IMR-90 (cell line): ENCODE measurements at regions not wholly inside any gene's neighbourhood (a gene's known extent, or its start where the extent isn't known, plus 50 kb on each side); places are given as distances from the start of the nearest gene placed in this dataset.

Source experiments
- ATAC-seq: fragments of 200-7000 bp; cut with Tn5 transposase; 2 replicates; pipeline ENCODE4 v1.9.1; 2020; ENCODE audit warnings: low read depth, mild to moderate bottlenecking, moderate library complexity
- BruUV-seq: library from RNA; stranded (reverse); fragments of 400-500 nt; replicated peaks from 2 replicates; lab custom pipeline; 2021; lab: Mats Ljungman, UMichigan
- CTCF ChIA-PET: fragments of 300-600 bp; formaldehyde crosslinking; extraction: SDS; loops from one replicate; lab custom pipeline; 2021; ENCODE audit warnings: antibody characterized with exemption; lab: Yijun Ruan, JAX
- POLR2A ChIA-PET: fragments of 300-600 bp; sonication (Branson Sonifier 250); formaldehyde crosslinking; loops from one replicate; lab custom pipeline; 2022; ENCODE audit warnings: antibody characterized with exemption; ENCODE audit not compliant: unreplicated experiment; lab: Charles Lee
- DNase-seq: peaks from one replicate; pipeline ENCODE4 v3.0.0; 2013
- H2AFZ ChIP-seq: replicated peaks from 2 replicates; pipeline ENCODE3; 2013; ENCODE audit warnings: low read length, mild to moderate bottlenecking; ENCODE audit not compliant: poor library complexity
- H2AK5ac ChIP-seq: 2 replicates; pipeline ENCODE4 v1.6.1; 2013; ENCODE audit warnings: low read depth, low read length, inconsistent platforms
- H2AK9ac ChIP-seq: replicated peaks from 2 replicates; pipeline ENCODE3; 2013; ENCODE audit warnings: mild to moderate bottlenecking, low read depth, low read length, moderate library complexity; ENCODE audit not compliant: poor library complexity
- H2BK120ac ChIP-seq: 2 replicates; pipeline ENCODE4 v1.6.1; 2013; ENCODE audit warnings: low read depth, low read length, inconsistent platforms
- H2BK15ac ChIP-seq: 3 replicates; pipeline ENCODE4 v1.6.1; 2013; ENCODE audit warnings: low read depth, low read length, inconsistent platforms
- H2BK20ac ChIP-seq: 2 replicates; pipeline ENCODE4 v1.6.1; 2013; ENCODE audit warnings: low read depth, mild to moderate bottlenecking, inconsistent platforms, low read length, moderate library complexity
- H2BK5ac ChIP-seq: 2 replicates; pipeline ENCODE4 v1.6.1; 2013; ENCODE audit warnings: mild to moderate bottlenecking, low read depth, low read length, inconsistent platforms; ENCODE audit not compliant: poor library complexity, severe bottlenecking
- H3K14ac ChIP-seq: replicated peaks from 2 replicates; pipeline ENCODE4 v1.6.1; 2013; ENCODE audit warnings: low read depth, low read length, inconsistent platforms
- H3K18ac ChIP-seq: 2 replicates; pipeline ENCODE4 v1.6.1; 2013; ENCODE audit warnings: low read depth, low read length, control low read depth
- H3K23ac ChIP-seq: 2 replicates; pipeline ENCODE4 v1.6.1; 2013; ENCODE audit warnings: low read depth, low read length, inconsistent platforms
- H3K27ac ChIP-seq: 2 replicates; pipeline ENCODE4 v1.5.1; 2013; ENCODE audit warnings: mild to moderate bottlenecking, control low read depth, low read length; ENCODE audit not compliant: insufficient read depth
- H3K27me3 ChIP-seq: 2 replicates; pipeline ENCODE4 v1.6.1; 2013; ENCODE audit warnings: low read length; ENCODE audit not compliant: control insufficient read depth, insufficient read depth
- H3K36me3 ChIP-seq: 2 replicates; pipeline ENCODE4 v1.6.1; 2013; ENCODE audit warnings: low read length, mixed read lengths; ENCODE audit not compliant: control insufficient read depth, insufficient read depth
- H3K4ac ChIP-seq: 2 replicates; pipeline ENCODE4 v1.6.1; 2013; ENCODE audit warnings: low read depth, low read length, inconsistent platforms
- H3K4me1 ChIP-seq: 2 replicates; pipeline ENCODE4 v1.6.1; 2013; ENCODE audit warnings: low read length, mixed read lengths; ENCODE audit not compliant: control insufficient read depth, insufficient read depth
- H3K4me2 ChIP-seq: 2 replicates; pipeline ENCODE4 v1.6.1; 2013; ENCODE audit warnings: low read depth, mild to moderate bottlenecking, control low read depth, low read length, moderate library complexity
- H3K4me3 ChIP-seq: 2 replicates; pipeline ENCODE4 v1.5.1; 2013; ENCODE audit warnings: low read depth, mild to moderate bottlenecking, control low read depth, low read length, moderate library complexity; ENCODE audit not compliant: insufficient read depth
- H3K56ac ChIP-seq: 2 replicates; pipeline ENCODE4 v1.6.1; 2013; ENCODE audit warnings: low read length, inconsistent platforms; ENCODE audit not compliant: insufficient read depth; ENCODE audit errors: extremely low read depth
- H3K79me1 ChIP-seq, 2 experiments: 2 replicates each; pipeline ENCODE4 v1.6.1; 2013; ENCODE audit warnings: low read length in 2 of 2, inconsistent platforms in 1 of 2, low read depth in 1 of 2
- H3K9ac ChIP-seq: 2 replicates; pipeline ENCODE4 v1.6.1; 2013; ENCODE audit warnings: low read depth, low read length, control low read depth
- H3K9me1 ChIP-seq: 2 replicates; pipeline ENCODE4 v1.6.1; 2013; ENCODE audit warnings: low read length, inconsistent platforms; ENCODE audit not compliant: insufficient read depth
- H3K9me3 ChIP-seq: 2 replicates; pipeline ENCODE4 v1.6.1; 2013; ENCODE audit warnings: low read length; ENCODE audit not compliant: control insufficient read depth, insufficient read depth
- H4K20me1 ChIP-seq: 2 replicates; pipeline ENCODE4 v1.6.1; 2013; ENCODE audit warnings: low read length, inconsistent platforms; ENCODE audit not compliant: insufficient read depth
- H4K5ac ChIP-seq: 2 replicates; pipeline ENCODE4 v1.6.1; 2013; ENCODE audit warnings: mild to moderate bottlenecking, low read depth, low read length, control low read depth
- H4K8ac ChIP-seq, 2 experiments: 2 replicates each; pipeline ENCODE4 v1.6.1; 2013; ENCODE audit warnings: low read depth in 2 of 2, low read length in 2 of 2, control low read depth in 1 of 2, inconsistent platforms in 1 of 2
- H4K91ac ChIP-seq: 2 replicates; pipeline ENCODE4 v1.6.1; 2013; ENCODE audit warnings: low read depth, low read length, inconsistent platforms; ENCODE audit not compliant: insufficient read depth
- CTCF ChIP-seq: conservative IDR thresholded peaks from 2 replicates; pipeline ENCODE4 v1.5.1; 2012; ENCODE audit warnings: mild to moderate bottlenecking, low read depth, low read length, improper control_type of control experiment
- ELK1 ChIP-seq: fragments of 150-350 bp; IDR thresholded peaks from 2 replicates; pipeline ENCODE4 v1.6.1; 2016; ENCODE audit warnings: low read depth, mild to moderate bottlenecking, low read length, moderate library complexity, borderline replicate concordance
- MXI1 ChIP-seq: IDR thresholded peaks from 2 replicates; pipeline ENCODE4 v1.6.1; 2012; ENCODE audit warnings: low read depth, mild to moderate bottlenecking, low read length, moderate library complexity, borderline replicate concordance
- WGBS, 2 experiments: methylation state at CpG; one replicate each; pipeline versions ENCODE4 v1.1.5 to v1.1.7; 2013; ENCODE audit warnings: missing lambda C conversion rate in 2 of 2; ENCODE audit not compliant: insufficient read length in 1 of 2; ENCODE audit errors: extremely low coverage in 2 of 2; 5-methylcytosine and 5-hydroxymethylcytosine counted together
- dilution Hi-C: fragments of 300-500 bp; cut with HindIII; formaldehyde crosslinking; loops from one replicate; pipeline ENCODE4 v1.14.3; 2018; ENCODE audit warnings: low sequenced_read_pairs; ENCODE audit not compliant: unreplicated experiment
- in situ Hi-C: fragments of 300-500 bp; cut with MboI; formaldehyde crosslinking; loops from 3 replicates; pipeline ENCODE4 v1.14.3; 2019; ENCODE audit warnings: low sequenced_read_pairs, inconsistent platforms, mixed read lengths
- intact Hi-C: fragments of 100-400 bp; cut with micrococcal nuclease; formaldehyde crosslinking; loops from 2 replicates; pipeline ENCODE4 v1.10.0; 2022

GRCh38 chr19:28066161-28066560, 1146.8 kb downstream of the UQCRFS1 start:
- Histone ChIP-seq H3K27me3 (no peaks in the 10 kb centered on the region), H3K9ac (no peak overlapping the region), H3K4ac (no peak overlapping the region), H3K18ac (no peak overlapping the region), H2AK9ac (no peak overlapping the region), H2BK15ac (no peak overlapping the region), H3K4me3 (no peak overlapping the region), H3K56ac (no peak overlapping the region), H4K91ac (no peak overlapping the region), H3K9me1 (no peaks in the 10 kb centered on the region), H2AK5ac (no peak overlapping the region), H2BK20ac (no peak overlapping the region), H2AFZ (no peak overlapping the region), H4K20me1 (no peaks in the 10 kb centered on the region), H3K27ac (no peak overlapping the region), H4K5ac (no peak overlapping the region), H2BK120ac (no peak overlapping the region), H3K14ac (no peak overlapping the region), H2BK5ac (no peak overlapping the region), H3K4me1 (no peaks in the 10 kb centered on the region), H3K23ac (no peak overlapping the region), H3K36me3 (no peaks in the 10 kb centered on the region), H3K79me1 (no peaks in the 10 kb centered on the region), H3K9me3 (peaks cover 36% of the 10 kb centered on the region), H4K8ac (no peak overlapping the region), H3K4me2 (no peak overlapping the region)
- TF ChIP-seq MXI1 = no peak
- TF ChIP-seq CTCF = no peak
- no peak for TF ChIP-seq ELK1
- DNase-seq (no peak), ATAC-seq (no peak)
- dilution Hi-C loops = no loop called here
- no TSS peak for BruUV-seq
- in situ Hi-C loops = no loop called here
- ChIA-PET POLR2A (no interaction called here), CTCF (no interaction called here)
- WGBS, 2 experiments = 50% methylated on average over 2 of the region's 3 CpGs; no CpG with 5 or more reads in 1 of the 2 experiments
- intact Hi-C loops = no loop called here
